Neural progenitor cell (in vitro differentiated cells): ENCODE measurements at regions not wholly inside any gene's neighbourhood (a gene's known extent, or its start where the extent isn't known, plus 50 kb on each side); places are given as distances from the start of the nearest gene placed in this dataset.

Experiments
- DNase-seq: peaks from one replicate; pipeline ENCODE4 v3.0.0-alpha.2; 2016; ENCODE audit warnings: low spot score
- H2AFZ ChIP-seq: fragments of 200-600 bp; sonication (generic); replicated peaks from 2 replicates; pipeline ENCODE4 v1.6.1; 2016; ENCODE audit warnings: antibody characterized with exemption
- H3F3A ChIP-seq: fragments of 200-600 bp; sonication (generic); 2 replicates; pipeline ENCODE4 v1.6.1; 2016; ENCODE audit warnings: antibody characterized with exemption, low read depth
- H3K27ac ChIP-seq: fragments of 200-600 bp; sonication (generic); 2 replicates; pipeline ENCODE4 v1.5.1; 2016; ENCODE audit warnings: mild to moderate bottlenecking
- H3K27me3 ChIP-seq: fragments of 200-600 bp; sonication (generic); 2 replicates; pipeline ENCODE4 v1.6.1; 2016; ENCODE audit warnings: mild to moderate bottlenecking, moderate library complexity
- H3K36me3 ChIP-seq: fragments of 200-600 bp; sonication (generic); 2 replicates; pipeline ENCODE4 v1.5.1; 2016
- H3K4me1 ChIP-seq: fragments of 200-600 bp; sonication (generic); 2 replicates; pipeline ENCODE4 v1.6.1; 2016; ENCODE audit warnings: mixed run types
- H3K4me2 ChIP-seq: fragments of 200-600 bp; sonication (generic); 2 replicates; pipeline ENCODE4 v1.6.1; 2016
- H3K4me3 ChIP-seq: fragments of 200-600 bp; sonication (generic); 2 replicates; pipeline ENCODE4 v1.5.1; 2016
- H3K79me2 ChIP-seq: fragments of 200-600 bp; sonication (generic); 2 replicates; pipeline ENCODE4 v1.6.1; 2016; ENCODE audit warnings: low read depth
- H3K9ac ChIP-seq: fragments of 200-600 bp; sonication (generic); 2 replicates; pipeline ENCODE4 v1.6.1; 2016
- H3K9me3 ChIP-seq: fragments of 200-600 bp; sonication (generic); 2 replicates; pipeline ENCODE4 v1.5.1; 2016; ENCODE audit warnings: low read depth
- H4K20me1 ChIP-seq: fragments of 200-600 bp; sonication (generic); 2 replicates; pipeline ENCODE4 v1.6.1; 2016; ENCODE audit warnings: low read depth
- H3K27ac Mint-ChIP-seq: 3 replicates; pipeline ENCODE4 v1.8.0; 2021; ENCODE audit warnings: mixed read lengths
- H3K27me3 Mint-ChIP-seq: 2 replicates; pipeline ENCODE4 v1.8.0; 2022; ENCODE audit warnings: low read depth, mild to moderate bottlenecking, inconsistent platforms, moderate library complexity, mixed read lengths; ENCODE audit not compliant: insufficient read depth
- H3K36me3 Mint-ChIP-seq: 3 replicates; pipeline ENCODE4 v1.8.0; 2021; ENCODE audit warnings: mixed read lengths
- H3K4me1 Mint-ChIP-seq: 3 replicates; pipeline ENCODE4 v1.8.0; 2021; ENCODE audit warnings: mixed read lengths
- H3K4me3 Mint-ChIP-seq: 3 replicates; pipeline ENCODE4 v1.8.0; 2021; ENCODE audit warnings: mild to moderate bottlenecking, moderate library complexity, mixed read lengths
- H3K9me3 Mint-ChIP-seq: 3 replicates; pipeline ENCODE4 v1.8.0; 2020; ENCODE audit warnings: mixed read lengths
- CTCF ChIP-seq: fragments of 200-600 bp; sonication (generic); IDR thresholded peaks from 2 replicates; pipeline ENCODE4 v1.5.1; 2017; ENCODE audit warnings: antibody characterized with exemption, mild to moderate bottlenecking
- EZH2 ChIP-seq: fragments of 200-600 bp; sonication (generic); IDR thresholded peaks from 2 replicates; pipeline ENCODE4 v1.6.1; 2017; ENCODE audit warnings: antibody characterized with exemption, mild to moderate bottlenecking, moderate library complexity
- EZH2phosphoT487 ChIP-seq: fragments of 200-600 bp; sonication (generic); IDR thresholded peaks from 2 replicates; pipeline ENCODE4 v1.6.1; 2017; ENCODE audit warnings: antibody characterized with exemption

- Histone ChIP-seq H3K9me3 (no peaks in the 10 kb centered on the region), H3K27me3 (no peaks in the 10 kb centered on the region), H4K20me1 (no peaks in the 10 kb centered on the region), H3K79me2 (no peaks in the 10 kb centered on the region), H3K9ac (no peak overlapping the region), H3K4me2 (no peak overlapping the region), H3K27ac (no peak overlapping the region), H3K4me1 (no peaks in the 10 kb centered on the region), H2AFZ (no peak overlapping the region), H3K4me3 (no peak overlapping the region), H3K36me3 (no peaks in the 10 kb centered on the region), H3F3A (no peaks in the 10 kb centered on the region)
- Mint-ChIP-seq H3K4me3 (peak overlapping the region; percentile 50), H3K27ac (peak overlapping the region; percentile 46), H3K27me3 (peaks cover 2% of the 10 kb centered on the region), H3K9me3 (no peaks in the 10 kb centered on the region), H3K4me1 (no peaks in the 10 kb centered on the region), H3K36me3 (no peaks in the 10 kb centered on the region)
- no peak for DNase-seq
- no peak for TF ChIP-seq EZH2phosphoT487
- no peak for TF ChIP-seq EZH2
- no peak for TF ChIP-seq CTCF
Measured at GRCh38 chr16:64626776-64627175, 495.1 kb downstream of the CDH11 start.

- Histone ChIP-seq H3K4me1 (peaks cover under 1% of the 10 kb centered on the region), H3K4me2 (no peak overlapping the region), H3K9me3 (no peaks in the 10 kb centered on the region), H2AFZ (no peak overlapping the region), H3K36me3 (no peaks in the 10 kb centered on the region), H3K4me3 (no peak overlapping the region), H3K27me3 (no peaks in the 10 kb centered on the region), H4K20me1 (no peaks in the 10 kb centered on the region), H3K27ac (no peak overlapping the region), H3K79me2 (no peaks in the 10 kb centered on the region), H3K9ac (no peak overlapping the region), H3F3A (no peaks in the 10 kb centered on the region)
- Mint-ChIP-seq H3K27me3 (no peaks in the 10 kb centered on the region), H3K4me1 (no peaks in the 10 kb centered on the region), H3K27ac (no peak overlapping the region), H3K9me3 (no peaks in the 10 kb centered on the region), H3K36me3 (no peaks in the 10 kb centered on the region), H3K4me3 (no peak overlapping the region)
- DNase-seq: no peak
- no peak for TF ChIP-seq EZH2
- TF ChIP-seq CTCF: no peak
- no peak for TF ChIP-seq EZH2phosphoT487
Measured at GRCh38 chr16:64621616-64622015, 500.2 kb downstream of the CDH11 start.

GRCh38 chr16:64617836-64618476 is 503.9 kb downstream of the CDH11 start:
- H3K27me3 Mint-ChIP-seq: no peaks in the 10 kb centered on the region
- DNase-seq: no peak
- TF ChIP-seq EZH2: no peak
- TF ChIP-seq EZH2phosphoT487: no peak
- Histone ChIP-seq H3K27me3 (no peaks in the 10 kb centered on the region), H3K36me3 (no peaks in the 10 kb centered on the region), H3K4me1 (peaks cover 13% of the 10 kb centered on the region), H3K9ac (no peak overlapping the region), H3K79me2 (no peaks in the 10 kb centered on the region), H2AFZ (no peak overlapping the region), H3K27ac (no peak overlapping the region), H4K20me1 (no peaks in the 10 kb centered on the region), H3K4me3 (no peak overlapping the region), H3F3A (peaks cover 7% of the 10 kb centered on the region), H3K9me3 (no peaks in the 10 kb centered on the region), H3K4me2 (no peak overlapping the region)
- no peak overlapping the region for H3K4me3 Mint-ChIP-seq
- no peaks in the 10 kb centered on the region for H3K36me3 Mint-ChIP-seq
- no peak overlapping the region for H3K27ac Mint-ChIP-seq
- peaks cover 3% of the 10 kb centered on the region for H3K4me1 Mint-ChIP-seq
- H3K9me3 Mint-ChIP-seq: peaks cover 8% of the 10 kb centered on the region

- peaks cover 3% of the 10 kb centered on the region for H3K4me1 Mint-ChIP-seq
- no peak overlapping the region for H3K4me3 Mint-ChIP-seq
- peaks cover 12% of the 10 kb centered on the region for H3K9me3 Mint-ChIP-seq
- H3K36me3 ChIP-seq: no peaks in the 10 kb centered on the region
- no peak overlapping the region for H3K27ac Mint-ChIP-seq
- H3K9ac ChIP-seq: no peak overlapping the region
- H3K27ac ChIP-seq: peak overlapping the region; percentile 63
- H3K4me3 ChIP-seq: no peak overlapping the region
- TF ChIP-seq EZH2phosphoT487: no peak
- TF ChIP-seq CTCF: no peak
- no peak for TF ChIP-seq EZH2
- no peaks in the 10 kb centered on the region for H3K27me3 Mint-ChIP-seq
- peak overlapping the region; percentile 49 for H3K4me2 ChIP-seq
- DNase-seq: peak; percentile 78
- peaks cover 13% of the 10 kb centered on the region for H3K4me1 ChIP-seq
- H3K9me3 ChIP-seq: no peaks in the 10 kb centered on the region
- no peaks in the 10 kb centered on the region for H3K79me2 ChIP-seq
- peaks cover 7% of the 10 kb centered on the region for H3F3A ChIP-seq
- H2AFZ ChIP-seq: peak overlapping the region; percentile 73
- no peaks in the 10 kb centered on the region for H3K36me3 Mint-ChIP-seq
- H4K20me1 ChIP-seq: no peaks in the 10 kb centered on the region
- no peaks in the 10 kb centered on the region for H3K27me3 ChIP-seq
Measured at GRCh38 chr16:64615630-64616280, 506.1 kb downstream of the CDH11 start.
